Right atrium auricular region (tissue), 2 donors: ENCODE measurements at regions not wholly inside any gene's neighbourhood (a gene's known extent, or its start where the extent isn't known, plus 50 kb on each side); places are given as distances from the start of the nearest gene placed in this dataset.
"Not testable (repeated sequence)": the region's sequence is repeated elsewhere in the genome, so short reads cannot be mapped to it uniquely, and the experiment has no call there.

ENCODE experiments used
- DNase-seq: peaks from one replicate; pipeline ENCODE4 v3.0.0-alpha.2; 2019; ENCODE audit warnings: low spot score
- H3K27ac ChIP-seq, 2 donors: fragments of 200-600 bp; sonication (generic); 1 replicate in 1 of 2; 2 replicates in 1 of 2; pipeline ENCODE4 v1.5.1; 2016 to 2019
- H3K27me3 ChIP-seq, 2 donors: fragments of 200-600 bp; sonication (generic); one replicate each; pipeline versions ENCODE4 v1.5.1 to v1.6.0; 2017 to 2019
- H3K36me3 ChIP-seq: fragments of 200-600 bp; sonication (generic); one replicate; pipeline ENCODE4 v1.5.1; 2016
- H3K4me1 ChIP-seq, 2 donors: fragments of 200-600 bp; sonication (generic); one replicate each; pipeline versions ENCODE4 v1.5.1 to v1.6.0; 2017 to 2019
- H3K4me3 ChIP-seq, 2 donors: fragments of 200-600 bp; sonication (generic); 1 replicate in 1 of 2; 2 replicates in 1 of 2; pipeline ENCODE4 v1.5.1; 2017 to 2019; ENCODE audit warnings: mild to moderate bottlenecking in 1 of 2, moderate library complexity in 1 of 2
- H3K9me3 ChIP-seq, 2 donors: fragments of 200-600 bp; sonication (generic); one replicate each; pipeline ENCODE4 v1.5.1; 2019
- TF ChIP-seq, protein P1 (sequence below), 2 donors: fragments of 200-600 bp; sonication (generic); IDR thresholded peaks; one replicate each; pipeline ENCODE4 v1.5.1; 2019; ENCODE audit warnings: antibody characterized with exemption in 2 of 2

DNA sequence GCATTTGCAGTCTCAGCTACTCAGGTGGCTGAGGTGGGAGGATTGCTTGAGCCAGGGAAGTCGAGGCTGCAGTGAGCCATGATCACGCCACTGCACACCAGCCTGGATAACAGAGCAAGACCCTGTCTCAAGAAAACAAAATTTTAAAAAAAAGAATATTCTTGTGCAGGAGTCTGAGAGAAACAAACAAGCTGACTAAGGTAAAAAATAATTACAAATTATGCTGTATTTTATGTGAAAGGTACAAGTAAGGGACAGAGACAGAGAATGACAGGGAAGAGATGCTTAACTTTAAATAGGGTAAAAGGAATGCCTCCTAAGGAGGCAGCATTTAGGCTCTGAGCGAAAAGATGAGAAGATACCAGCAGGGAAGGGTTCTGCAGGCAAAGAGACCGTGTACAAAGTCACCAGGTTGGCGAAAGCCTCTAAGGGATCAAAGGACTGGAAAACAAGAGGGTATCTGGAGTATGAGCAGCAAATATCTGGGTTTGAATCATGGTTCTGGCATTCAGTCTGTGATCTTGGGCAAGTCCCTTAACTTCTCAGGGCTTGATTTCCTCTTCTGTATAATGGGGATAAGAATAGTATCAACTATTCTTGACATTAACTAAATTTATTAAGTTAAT lies 106.2 kb upstream of the RHOBTB1 start:
- Histone ChIP-seq H3K36me3 (no peaks in the 10 kb centered on the region), H3K9me3 (no peaks in the 10 kb centered on the region), H3K27ac (no peak overlapping the region), H3K27me3 (no peaks in the 10 kb centered on the region), H3K4me3 (no peak overlapping the region), H3K4me1 (no peaks in the 10 kb centered on the region)
- no peak for DNase-seq
- TF ChIP-seq, protein P1, sequence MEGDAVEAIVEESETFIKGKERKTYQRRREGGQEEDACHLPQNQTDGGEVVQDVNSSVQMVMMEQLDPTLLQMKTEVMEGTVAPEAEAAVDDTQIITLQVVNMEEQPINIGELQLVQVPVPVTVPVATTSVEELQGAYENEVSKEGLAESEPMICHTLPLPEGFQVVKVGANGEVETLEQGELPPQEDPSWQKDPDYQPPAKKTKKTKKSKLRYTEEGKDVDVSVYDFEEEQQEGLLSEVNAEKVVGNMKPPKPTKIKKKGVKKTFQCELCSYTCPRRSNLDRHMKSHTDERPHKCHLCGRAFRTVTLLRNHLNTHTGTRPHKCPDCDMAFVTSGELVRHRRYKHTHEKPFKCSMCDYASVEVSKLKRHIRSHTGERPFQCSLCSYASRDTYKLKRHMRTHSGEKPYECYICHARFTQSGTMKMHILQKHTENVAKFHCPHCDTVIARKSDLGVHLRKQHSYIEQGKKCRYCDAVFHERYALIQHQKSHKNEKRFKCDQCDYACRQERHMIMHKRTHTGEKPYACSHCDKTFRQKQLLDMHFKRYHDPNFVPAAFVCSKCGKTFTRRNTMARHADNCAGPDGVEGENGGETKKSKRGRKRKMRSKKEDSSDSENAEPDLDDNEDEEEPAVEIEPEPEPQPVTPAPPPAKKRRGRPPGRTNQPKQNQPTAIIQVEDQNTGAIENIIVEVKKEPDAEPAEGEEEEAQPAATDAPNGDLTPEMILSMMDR (IDR thresholded peaks at IDR 0.05): no peak

DNA sequence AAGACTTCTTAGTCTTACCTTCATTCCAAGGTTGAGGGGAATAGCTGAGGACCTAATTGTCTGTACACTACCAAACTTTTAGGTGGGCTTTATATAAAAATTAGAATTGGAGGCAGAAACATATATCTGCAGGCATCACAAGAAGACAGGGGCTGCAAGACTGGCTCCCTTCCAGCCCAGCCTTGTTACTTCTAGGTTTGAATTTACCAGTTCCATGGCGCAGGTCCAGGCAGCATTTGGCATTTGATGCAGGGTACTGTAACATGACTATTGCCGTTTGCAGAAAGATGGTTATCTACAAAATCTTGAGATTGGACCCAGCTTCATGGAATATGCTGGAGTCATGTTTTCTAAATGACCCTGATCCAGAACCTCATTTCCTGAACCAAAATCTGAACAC lies 105.4 kb upstream of the RHOBTB1 start:
- Histone ChIP-seq H3K27me3 (no peaks in the 10 kb centered on the region), H3K4me3 (no peak overlapping the region), H3K9me3 (no peaks in the 10 kb centered on the region), H3K36me3 (no peaks in the 10 kb centered on the region), H3K27ac (no peak overlapping the region), H3K4me1 (no peaks in the 10 kb centered on the region)
- DNase-seq: no peak
- TF ChIP-seq, protein P1 (IDR thresholded peaks at IDR 0.05): no peak

DNA sequence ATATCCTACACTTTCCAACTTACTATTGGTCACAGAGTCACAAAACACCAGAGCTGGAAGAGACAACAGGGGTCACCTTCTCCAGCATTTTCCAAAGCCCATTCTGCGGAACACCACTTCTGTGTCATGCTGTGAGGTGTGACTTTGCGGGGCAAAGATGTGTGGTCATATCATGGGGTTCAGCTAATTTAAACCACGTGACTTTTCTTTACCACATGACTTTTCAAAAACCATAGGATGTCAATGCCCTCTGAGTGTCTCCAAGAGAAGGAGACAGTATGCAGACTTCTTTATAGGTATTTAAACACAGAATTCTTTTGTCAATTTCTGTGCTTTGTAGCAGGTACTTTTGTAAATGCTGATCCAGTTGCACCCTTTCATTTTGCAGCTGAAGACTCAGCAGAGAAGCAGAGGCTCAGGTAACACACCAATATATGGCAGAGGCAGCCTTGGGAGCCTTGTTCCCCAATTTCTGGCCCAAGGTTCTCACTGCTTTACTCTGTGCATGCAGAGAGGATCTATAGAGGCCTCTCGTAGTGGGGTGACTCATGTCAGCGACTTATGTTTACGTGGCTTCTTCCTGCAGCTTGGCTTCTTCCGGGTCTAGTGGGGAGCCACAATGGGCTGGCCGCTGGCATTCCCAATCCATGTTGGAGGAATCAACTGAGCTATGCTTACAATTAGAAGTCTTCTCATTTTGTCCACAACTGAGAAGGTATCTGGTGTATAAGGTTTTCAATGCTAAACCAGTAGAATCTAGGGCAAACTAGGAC lies 104.0 kb upstream of the RHOBTB1 start:
- H3K4me1 ChIP-seq: no peaks in the 10 kb centered on the region
- H3K27ac ChIP-seq: no peak overlapping the region
- H3K4me3 ChIP-seq: no peak overlapping the region
- TF ChIP-seq, protein P1 (IDR thresholded peaks at IDR 0.05): no peak
- H3K27me3 ChIP-seq: no peaks in the 10 kb centered on the region
- H3K9me3 ChIP-seq: no peaks in the 10 kb centered on the region
- H3K36me3 ChIP-seq: no peaks in the 10 kb centered on the region
- no peak for DNase-seq

DNA sequence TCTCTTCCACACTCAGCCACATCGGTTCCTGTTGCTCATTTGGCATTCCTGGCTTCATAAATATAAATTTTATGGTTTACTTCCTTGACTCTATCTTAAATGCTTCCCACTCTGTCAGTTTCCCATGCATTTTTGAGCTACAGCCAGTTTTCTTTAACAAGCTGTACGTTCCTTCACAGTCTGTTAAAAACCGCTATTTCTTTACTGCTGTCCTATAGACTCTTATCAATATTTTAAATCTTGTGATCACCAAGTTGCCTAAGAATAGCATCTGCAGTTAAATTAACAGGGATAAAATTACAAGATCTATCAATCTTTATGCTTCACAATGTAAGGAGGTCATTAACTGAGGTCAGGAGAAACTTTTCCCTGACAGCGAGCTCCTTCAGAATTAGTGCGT lies 103.1 kb upstream of the RHOBTB1 start:
- TF ChIP-seq, protein P1 (IDR thresholded peaks at IDR 0.05): no peak
- no peaks in the 10 kb centered on the region for H3K4me1 ChIP-seq
- H3K9me3 ChIP-seq: no peaks in the 10 kb centered on the region
- no peak for DNase-seq
- H3K27ac ChIP-seq: no peak overlapping the region
- no peaks in the 10 kb centered on the region for H3K27me3 ChIP-seq
- H3K36me3 ChIP-seq: no peaks in the 10 kb centered on the region
- H3K4me3 ChIP-seq: no peak overlapping the region

DNA sequence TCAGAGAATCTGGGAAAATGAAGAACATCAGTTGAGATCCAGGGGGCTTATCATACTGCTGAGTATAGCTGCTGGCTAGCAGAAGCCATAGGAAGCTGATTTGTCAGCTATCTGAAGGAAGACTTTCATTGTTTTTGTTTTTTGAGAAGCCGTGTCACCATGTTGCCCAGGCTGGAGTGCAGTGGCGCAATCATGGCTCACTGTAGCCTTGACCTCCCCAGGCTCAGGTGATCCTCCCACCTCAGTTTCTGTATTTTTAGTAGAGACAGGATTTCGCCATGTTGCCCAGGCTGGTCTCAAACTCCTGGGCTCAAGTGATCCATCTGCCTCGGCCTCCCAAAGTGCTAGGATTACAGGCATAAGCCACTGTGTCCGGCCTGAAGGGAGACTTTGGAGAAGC lies 101.5 kb upstream of the RHOBTB1 start:
- not testable (repeated sequence) for H3K27ac ChIP-seq, H3K4me3 ChIP-seq, H3K27me3 ChIP-seq, H3K9me3 ChIP-seq, DNase-seq, H3K4me1 ChIP-seq, H3K36me3 ChIP-seq

DNA sequence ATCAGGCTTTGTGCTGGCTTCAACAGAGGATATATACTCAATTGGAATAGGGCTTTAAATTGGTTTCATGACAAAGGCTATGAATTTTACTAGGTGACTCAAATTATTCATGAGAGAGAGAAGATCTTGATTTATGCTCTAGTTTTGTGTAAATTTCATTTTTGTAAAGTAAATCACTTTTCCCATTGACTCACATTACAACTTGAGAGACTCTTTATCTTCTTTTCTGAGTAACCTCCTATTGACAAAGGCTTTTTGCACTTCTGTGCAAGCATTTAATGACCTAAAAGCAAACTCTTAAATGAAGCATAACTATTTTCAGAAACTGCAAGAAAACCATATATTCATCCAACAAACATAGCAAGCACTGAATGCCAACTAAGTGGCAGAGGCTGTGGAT lies 98.5 kb upstream of the RHOBTB1 start:
- Histone ChIP-seq H3K4me1 (no peaks in the 10 kb centered on the region), H3K27me3 (no peaks in the 10 kb centered on the region), H3K4me3 (no peak overlapping the region), H3K27ac (no peak overlapping the region), H3K36me3 (no peaks in the 10 kb centered on the region), H3K9me3 (no peaks in the 10 kb centered on the region)
- DNase-seq: no peak
- TF ChIP-seq, protein P1 (IDR thresholded peaks at IDR 0.05): no peak
